Activated CD4-positive, CD25-positive, alpha-beta regulatory T cell treated with anti-CD3 and anti-CD28 coated beads, Interleukin-2, amount 50 U/mL, for 24 hours (primary cell): ENCODE measurements at regions not wholly inside any gene's neighbourhood (a gene's known extent, or its start where the extent isn't known, plus 50 kb on each side); places are given as distances from the start of the nearest gene placed in this dataset.

Experiments
- ATAC-seq, 2 donors: fragments of 150-1000 bp; cut with Tn5 transposase; one replicate each; pipeline ENCODE4 v1.10.0; 2021; ENCODE audit warnings: mild to moderate bottlenecking in 1 of 2, moderate library complexity in 1 of 2

GRCh38 chr11:70631624-70632047 lies 233.3 kb downstream of the CTTN start:
- ATAC-seq = no peak

DNA sequence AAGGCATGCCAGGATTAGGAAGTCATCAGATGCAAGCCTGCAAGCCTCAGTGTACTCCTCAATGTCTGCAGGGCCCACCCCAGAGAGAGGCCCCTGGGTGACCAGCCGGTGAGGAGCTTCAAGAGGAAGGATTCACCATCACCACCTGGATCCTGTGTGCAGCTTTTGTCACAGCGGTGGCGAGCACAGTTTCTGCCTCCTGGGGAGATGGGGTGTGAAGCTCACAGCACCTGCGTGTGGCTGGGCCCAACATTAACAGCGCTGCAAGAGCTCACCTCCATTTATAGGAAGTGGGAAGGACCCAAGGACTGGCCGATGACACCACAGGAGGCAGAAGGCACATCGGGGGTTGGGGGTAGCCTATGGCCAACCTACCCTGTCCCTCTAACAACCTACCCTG lies 235.3 kb downstream of the CTTN start:
- ATAC-seq = no peak

DNA sequence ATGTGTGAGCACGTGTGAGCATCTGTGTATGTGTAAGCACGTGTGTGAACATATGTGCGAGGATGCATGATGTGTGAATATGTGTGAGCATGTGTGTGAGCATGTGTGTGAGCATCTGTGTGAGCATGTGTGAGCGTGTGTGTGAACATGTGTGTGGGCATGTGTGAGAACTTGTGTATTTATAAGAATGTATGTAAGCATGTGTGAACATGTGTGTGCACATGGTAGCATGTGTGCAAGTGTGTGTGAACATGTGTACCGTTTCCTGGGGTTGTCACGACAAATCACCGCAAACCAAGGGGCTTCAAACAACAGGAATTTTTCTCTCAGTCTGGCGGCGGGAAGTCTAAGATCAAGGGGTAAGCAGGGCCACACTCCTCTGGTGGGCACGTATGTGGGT lies 238.3 kb downstream of the CTTN start:
- no peak for ATAC-seq

- ATAC-seq = no peak
These were observed 239.0 kb downstream of the CTTN start for GRCh38 chr11:70637186-70637800.

DNA sequence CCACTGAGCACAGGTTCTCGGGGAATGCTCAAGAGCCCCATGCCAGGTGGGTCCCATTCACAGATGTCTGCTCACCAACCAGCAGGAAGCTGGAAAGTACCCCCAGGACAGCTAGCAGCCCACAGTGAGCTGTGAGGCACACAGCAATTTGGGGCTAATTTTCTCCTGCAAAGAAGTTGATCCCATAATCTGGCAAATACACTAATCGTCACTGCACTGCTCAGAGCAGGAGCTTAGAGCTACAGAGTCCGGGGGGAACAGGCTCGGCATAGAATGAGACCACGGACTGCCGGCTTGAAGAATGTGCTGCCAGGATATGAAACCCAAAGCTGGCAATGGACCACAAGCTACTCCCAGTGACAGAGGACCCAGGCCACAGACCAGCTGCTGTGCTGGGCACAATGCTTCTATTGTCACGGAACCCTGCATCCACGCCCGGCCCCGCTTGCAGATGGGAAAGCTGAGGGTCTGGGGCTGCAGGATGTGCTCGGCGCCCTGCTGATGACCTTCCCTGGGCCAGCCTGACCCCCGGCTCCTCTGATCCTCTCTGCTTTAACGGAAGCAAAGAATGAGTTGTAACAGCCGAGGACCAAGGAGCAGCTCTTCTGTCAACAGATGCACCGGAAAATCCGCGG lies 239.7 kb downstream of the CTTN start:
- ATAC-seq = no peak

- no peak for ATAC-seq
These were observed 242.1 kb downstream of the CTTN start for GRCh38 chr11:70640408-70640807.

DNA sequence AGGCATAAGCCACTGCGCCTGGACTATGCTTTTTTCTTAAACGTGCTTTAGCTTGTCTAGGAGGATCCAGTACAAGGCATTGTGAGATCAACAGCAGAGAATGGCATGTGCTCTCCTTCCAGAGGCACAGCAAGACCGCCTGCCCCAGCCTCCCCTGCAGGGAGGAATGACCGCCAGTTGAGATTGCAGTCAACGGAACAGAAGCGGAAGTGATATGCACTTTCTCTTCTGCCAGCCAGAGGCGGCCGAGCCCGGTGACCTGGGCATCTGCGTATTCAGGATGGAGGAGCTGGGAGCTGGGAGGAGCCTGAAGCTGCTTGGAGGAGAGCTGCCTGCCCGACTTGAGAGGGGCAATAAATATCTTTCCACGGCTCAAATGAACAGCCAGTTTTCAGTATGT lies 243.0 kb downstream of the CTTN start:
- ATAC-seq = no peak

DNA sequence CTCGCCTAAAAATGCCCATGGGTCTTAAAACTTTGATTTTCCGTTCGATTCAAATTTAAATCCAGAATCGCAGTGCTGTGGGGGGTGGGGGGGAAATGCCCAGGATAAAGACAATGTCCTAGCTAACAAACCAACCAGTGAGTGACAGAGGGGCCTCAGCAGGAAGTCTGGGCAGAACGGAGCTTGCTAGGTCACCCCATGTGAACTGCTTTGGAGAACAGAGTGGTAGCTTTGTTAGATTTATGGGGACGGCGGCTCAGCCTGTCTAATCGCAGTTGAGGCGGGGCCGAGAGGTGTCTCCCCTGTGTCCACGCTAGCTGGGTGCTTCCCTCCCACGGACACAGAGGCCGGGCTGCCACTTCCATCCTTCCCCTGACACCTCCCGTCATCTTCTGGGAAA lies 243.9 kb downstream of the CTTN start:
- ATAC-seq = no peak

DNA sequence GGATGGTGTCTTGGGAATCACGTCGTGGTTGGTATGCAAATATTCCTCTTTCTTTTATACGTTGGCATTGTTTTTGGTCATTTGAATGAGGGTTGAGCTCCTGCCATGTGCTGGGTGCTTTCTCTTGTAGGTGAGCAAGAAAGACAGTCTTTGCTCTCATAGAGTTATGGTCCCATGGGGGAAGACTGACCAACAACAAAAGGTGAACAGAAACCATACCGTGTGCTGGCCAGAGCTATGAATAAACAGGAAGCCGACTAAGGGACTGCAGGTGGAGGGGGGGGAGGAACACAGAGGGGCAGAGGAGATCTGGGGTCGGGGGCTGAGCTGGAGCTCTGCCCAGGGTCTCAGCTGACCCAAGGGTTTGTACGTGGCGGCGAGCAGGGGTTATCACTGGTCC lies 245.3 kb downstream of the CTTN start:
- no peak for ATAC-seq

DNA sequence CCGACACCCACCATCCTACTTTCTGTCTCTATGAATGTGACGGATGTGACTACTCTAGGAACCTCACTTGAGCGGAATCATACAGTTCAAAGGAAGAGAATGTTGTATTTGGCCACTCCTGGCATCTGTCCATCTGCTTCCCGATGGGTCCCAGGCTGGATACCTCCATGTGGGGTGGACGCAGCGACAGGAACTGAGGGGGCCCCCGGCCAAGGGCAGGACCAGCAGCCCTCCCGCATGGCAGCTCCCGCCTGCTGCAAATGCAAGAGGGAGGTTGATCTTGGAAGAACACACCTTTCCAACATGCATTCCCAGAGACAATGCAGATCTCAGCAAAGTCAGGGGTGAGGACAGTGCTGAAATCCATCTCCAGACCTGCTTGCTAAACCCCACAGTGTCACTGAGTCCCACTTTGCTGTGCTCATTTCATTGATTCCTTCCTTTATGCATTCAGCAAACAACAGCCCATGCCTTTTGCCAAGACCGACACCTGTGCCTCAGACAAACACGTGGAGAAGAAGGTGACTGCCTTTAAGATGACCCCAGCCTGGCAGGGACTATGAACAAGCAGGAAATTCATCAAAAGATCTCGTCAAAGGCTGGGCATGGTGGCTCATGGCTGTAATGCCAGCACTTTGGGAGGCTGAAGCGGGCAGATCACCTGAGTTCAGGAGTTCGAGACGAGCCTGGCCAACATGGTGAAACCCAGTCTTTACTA lies 246.2 kb downstream of the CTTN start:
- ATAC-seq = no peak

DNA sequence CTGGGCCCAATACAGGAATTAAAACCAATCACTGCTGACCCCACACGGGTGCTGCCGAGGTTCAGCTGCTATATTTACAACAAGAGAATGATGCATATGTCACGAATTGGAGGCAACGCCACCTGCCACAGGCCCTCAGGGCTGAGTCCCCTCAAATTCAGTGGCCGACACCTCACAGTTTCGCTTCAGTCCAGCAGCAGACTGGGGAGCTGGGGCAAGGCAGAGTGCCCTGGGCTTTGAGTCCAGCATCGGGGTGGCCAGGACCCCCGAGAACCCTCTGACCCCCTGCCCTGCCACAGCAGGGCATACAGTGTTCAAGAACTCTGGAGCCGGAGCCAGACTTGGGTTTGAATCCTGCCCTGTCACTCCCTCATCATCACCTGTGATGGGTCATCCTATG lies 247.2 kb downstream of the CTTN start:
- no peak for ATAC-seq

DNA sequence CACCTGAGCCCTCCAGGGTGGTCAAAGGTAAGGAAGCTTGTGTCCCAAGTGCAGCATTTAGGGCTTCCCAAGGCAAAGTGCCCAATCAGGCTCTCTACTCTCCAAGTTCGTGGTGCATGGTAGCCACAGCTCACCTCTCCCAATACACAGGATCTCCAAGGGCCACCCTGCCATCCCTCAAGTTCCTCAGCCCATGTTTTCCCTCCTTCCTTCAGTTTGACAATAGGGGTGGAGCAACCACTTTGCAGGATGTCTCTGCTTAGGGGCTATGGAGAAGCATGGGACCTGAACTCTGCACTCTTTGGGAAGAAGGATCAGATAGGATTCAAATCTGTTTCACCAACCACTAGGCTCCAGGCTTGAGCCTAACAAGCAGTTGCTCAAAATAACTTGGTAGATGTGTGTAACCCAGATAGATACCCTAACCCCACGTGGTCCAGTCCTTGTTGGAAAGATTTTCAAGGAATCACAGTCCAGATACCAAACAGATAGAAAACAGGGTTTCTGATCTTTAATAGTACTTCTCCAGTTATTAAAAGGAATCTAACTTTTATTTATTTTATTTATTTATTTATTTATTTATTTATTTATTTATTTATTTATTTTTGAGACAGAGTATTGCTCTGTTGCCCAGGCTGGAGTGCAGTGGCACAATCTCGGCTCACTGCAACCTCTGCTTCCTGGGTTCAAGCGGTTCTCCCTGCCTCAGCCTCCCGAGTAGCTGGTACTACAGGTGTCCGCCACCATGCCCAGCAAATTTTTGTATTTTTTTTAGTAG lies 248.1 kb downstream of the CTTN start:
- ATAC-seq = no peak

- ATAC-seq = no peak
These were observed 249.1 kb downstream of the CTTN start for GRCh38 chr11:70647188-70648166.

GRCh38 chr11:70650075-70650909 lies 252.0 kb downstream of the CTTN start:
- peak in 1 of 2 donors; percentile 24 for ATAC-seq

- no peak for ATAC-seq
These were observed 252.7 kb downstream of the CTTN start for GRCh38 chr11:70651031-70651430.

GRCh38 chr11:70654016-70654415 lies 255.7 kb downstream of the CTTN start:
- ATAC-seq = no peak

DNA sequence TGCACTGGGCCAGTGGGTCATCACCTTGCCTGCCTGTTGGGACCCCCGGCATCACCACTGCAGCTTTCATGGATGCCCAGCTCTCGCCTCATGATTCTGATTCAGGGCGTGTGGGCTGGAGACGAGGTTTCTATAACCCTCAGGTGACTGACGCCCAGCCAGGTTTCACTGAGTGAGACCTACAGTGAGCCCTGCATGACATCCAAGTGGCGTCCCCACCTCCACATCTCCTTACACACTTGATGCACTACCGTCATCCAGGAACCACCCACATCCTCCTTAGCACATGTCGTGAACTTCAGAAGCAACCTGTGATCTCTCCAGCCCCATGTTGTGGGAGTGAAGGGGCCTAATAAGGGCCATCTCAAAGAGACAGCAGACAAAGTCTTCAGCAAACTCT lies 257.5 kb downstream of the CTTN start:
- no peak for ATAC-seq

- no peak for ATAC-seq
These were observed 257.9 kb downstream of the CTTN start for GRCh38 chr11:70656252-70656651.

DNA sequence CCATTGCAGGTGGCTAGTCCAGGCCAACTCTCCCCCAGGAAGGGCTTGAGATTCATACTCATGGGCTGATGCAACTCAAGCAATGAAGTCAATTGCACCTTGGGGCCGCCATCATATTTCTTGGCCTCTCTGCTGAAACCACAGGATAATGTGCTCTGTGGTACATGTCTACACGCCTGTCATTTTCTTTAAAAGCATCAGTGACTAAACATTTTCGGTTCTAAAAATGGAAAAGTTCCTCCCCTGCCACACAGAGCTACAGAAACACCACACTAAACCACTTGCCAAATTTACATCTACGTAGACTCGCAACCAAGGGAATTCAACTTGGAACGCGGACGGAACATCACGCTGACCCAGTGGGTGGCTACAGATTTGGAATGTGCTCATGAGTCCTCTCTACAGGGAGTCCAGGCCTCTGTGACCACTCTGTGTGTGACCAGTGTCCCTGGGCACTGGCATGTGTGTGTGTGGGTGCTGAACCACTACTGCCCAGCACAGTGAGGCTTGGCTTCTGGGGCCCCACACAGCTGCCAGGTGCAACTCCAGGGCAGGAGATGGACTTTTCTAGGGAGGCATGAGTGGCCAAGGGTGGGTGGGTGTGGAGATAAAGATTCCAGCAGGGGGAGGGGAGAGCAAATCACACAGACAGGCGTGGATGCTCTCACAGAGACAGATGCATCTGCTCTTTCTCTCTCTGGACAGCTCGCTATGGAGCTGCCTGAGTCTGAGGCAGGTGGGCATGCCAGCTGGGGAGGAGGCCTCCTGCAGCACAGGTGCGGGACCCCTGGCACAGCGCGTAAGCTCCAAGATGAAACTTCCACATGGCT lies 261.9 kb downstream of the CTTN start:
- no peak for ATAC-seq

GRCh38 chr11:70660889-70661197 lies 262.5 kb downstream of the CTTN start:
- ATAC-seq = no peak
